ENCODE measurements at regions not wholly inside any gene's neighbourhood (a gene's known extent, or its start where the extent isn't known, plus 50 kb on each side); places are given as distances from the start of the nearest gene placed in this dataset.

DNA sequence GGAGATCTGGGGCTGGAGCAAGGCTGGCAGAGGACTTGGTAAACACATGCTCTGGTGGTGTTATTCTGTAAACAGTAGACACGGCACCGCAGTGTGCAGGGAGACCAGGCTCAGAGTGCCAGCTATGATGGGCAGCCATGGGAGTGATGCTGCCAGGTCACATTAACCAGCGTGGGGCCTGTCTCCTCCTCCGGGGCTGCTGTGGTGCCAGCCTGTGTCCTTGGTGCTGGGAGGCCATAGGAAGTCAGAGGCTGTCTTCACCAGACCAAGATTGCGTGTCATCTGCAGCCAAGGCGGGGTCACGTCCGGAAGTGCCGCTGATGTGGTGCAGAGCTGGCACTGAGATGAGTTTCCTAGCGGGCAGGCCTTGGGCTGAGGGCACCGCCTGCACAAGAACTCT is 236.0 kb downstream of the GLRX3 start:
- TF ChIP-seq, protein P1, sequence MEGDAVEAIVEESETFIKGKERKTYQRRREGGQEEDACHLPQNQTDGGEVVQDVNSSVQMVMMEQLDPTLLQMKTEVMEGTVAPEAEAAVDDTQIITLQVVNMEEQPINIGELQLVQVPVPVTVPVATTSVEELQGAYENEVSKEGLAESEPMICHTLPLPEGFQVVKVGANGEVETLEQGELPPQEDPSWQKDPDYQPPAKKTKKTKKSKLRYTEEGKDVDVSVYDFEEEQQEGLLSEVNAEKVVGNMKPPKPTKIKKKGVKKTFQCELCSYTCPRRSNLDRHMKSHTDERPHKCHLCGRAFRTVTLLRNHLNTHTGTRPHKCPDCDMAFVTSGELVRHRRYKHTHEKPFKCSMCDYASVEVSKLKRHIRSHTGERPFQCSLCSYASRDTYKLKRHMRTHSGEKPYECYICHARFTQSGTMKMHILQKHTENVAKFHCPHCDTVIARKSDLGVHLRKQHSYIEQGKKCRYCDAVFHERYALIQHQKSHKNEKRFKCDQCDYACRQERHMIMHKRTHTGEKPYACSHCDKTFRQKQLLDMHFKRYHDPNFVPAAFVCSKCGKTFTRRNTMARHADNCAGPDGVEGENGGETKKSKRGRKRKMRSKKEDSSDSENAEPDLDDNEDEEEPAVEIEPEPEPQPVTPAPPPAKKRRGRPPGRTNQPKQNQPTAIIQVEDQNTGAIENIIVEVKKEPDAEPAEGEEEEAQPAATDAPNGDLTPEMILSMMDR (conservative IDR thresholded peaks at IDR 0.05; ENCODE audit: low read length), result no peak
- no peak for TF ChIP-seq EZH2phosphoT487 (IDR thresholded peaks at IDR 0.05; ENCODE audit: borderline replicate concordance, low read depth, low read length)
